Suprapubic skin (tissue), 3 donors: ENCODE measurements at regions not wholly inside any gene's neighbourhood (a gene's known extent, or its start where the extent isn't known, plus 50 kb on each side); places are given as distances from the start of the nearest gene placed in this dataset.

ENCODE experiments used
- POLR2A ChIP-seq, 2 donors: fragments of 450-650 bp; IDR thresholded peaks; one replicate each; pipeline ENCODE4 v1.6.1; 2017; ENCODE audit warnings: antibody characterized with exemption in 2 of 2, mild to moderate bottlenecking in 2 of 2, moderate library complexity in 2 of 2
- TF ChIP-seq, protein P1 (sequence below), 2 donors: fragments of 200-600 bp in 1 of 2; fragments of 450-650 bp in 1 of 2; sonication (generic) in 1 of 2; IDR thresholded peaks; one replicate each; pipeline ENCODE4 v1.5.1; 2016 to 2019; ENCODE audit warnings: antibody characterized with exemption in 2 of 2, mild to moderate bottlenecking in 1 of 2, moderate library complexity in 1 of 2

DNA sequence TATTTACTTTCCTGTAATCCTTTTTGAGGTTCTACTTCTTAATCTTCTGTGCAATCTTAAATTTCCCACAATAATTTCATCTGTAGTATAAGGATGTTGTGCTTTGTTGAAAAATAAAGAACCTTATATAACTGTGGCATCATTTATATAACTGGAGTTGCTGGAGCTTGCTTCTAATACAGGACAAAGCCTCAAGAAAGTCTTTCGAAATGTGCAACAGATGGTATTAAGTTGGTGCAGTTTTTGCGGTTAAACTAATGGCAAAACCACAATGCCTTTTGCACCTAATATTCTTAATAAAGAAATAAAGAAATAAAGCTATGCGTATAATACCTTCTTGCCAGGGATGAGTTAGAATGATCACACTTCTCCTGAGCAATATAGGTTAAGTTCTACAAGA, 180.0 kb downstream of the KITLG start:
- TF ChIP-seq, protein P1, sequence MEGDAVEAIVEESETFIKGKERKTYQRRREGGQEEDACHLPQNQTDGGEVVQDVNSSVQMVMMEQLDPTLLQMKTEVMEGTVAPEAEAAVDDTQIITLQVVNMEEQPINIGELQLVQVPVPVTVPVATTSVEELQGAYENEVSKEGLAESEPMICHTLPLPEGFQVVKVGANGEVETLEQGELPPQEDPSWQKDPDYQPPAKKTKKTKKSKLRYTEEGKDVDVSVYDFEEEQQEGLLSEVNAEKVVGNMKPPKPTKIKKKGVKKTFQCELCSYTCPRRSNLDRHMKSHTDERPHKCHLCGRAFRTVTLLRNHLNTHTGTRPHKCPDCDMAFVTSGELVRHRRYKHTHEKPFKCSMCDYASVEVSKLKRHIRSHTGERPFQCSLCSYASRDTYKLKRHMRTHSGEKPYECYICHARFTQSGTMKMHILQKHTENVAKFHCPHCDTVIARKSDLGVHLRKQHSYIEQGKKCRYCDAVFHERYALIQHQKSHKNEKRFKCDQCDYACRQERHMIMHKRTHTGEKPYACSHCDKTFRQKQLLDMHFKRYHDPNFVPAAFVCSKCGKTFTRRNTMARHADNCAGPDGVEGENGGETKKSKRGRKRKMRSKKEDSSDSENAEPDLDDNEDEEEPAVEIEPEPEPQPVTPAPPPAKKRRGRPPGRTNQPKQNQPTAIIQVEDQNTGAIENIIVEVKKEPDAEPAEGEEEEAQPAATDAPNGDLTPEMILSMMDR (IDR thresholded peaks at IDR 0.05): no peak
- no peak for TF ChIP-seq POLR2A (IDR thresholded peaks at IDR 0.05)
